NT2/D1 (cell line): ENCODE measurements at regions not wholly inside any gene's neighbourhood (a gene's known extent, or its start where the extent isn't known, plus 50 kb on each side); places are given as distances from the start of the nearest gene placed in this dataset.

Experiments used
- DNase-seq: peaks from one replicate; pipeline ENCODE4 v3.0.0-alpha.2; 2011; ENCODE audit warnings: low read depth, low spot score
- H3K27me3 ChIP-seq: 2 replicates; pipeline ENCODE4 v1.6.0; 2011; ENCODE audit warnings: mild to moderate bottlenecking; ENCODE audit not compliant: insufficient read length, insufficient read depth
- H3K36me3 ChIP-seq: 2 replicates; pipeline ENCODE4 v1.6.1; 2011; ENCODE audit warnings: mild to moderate bottlenecking, low read length, mixed read lengths; ENCODE audit not compliant: insufficient read depth, insufficient read length
- H3K4me1 ChIP-seq: 2 replicates; pipeline ENCODE4 v1.5.1; 2011; ENCODE audit not compliant: insufficient read depth, insufficient read length
- H3K4me3 ChIP-seq: 2 replicates; pipeline ENCODE4 v1.5.1; 2011; ENCODE audit warnings: low read depth; ENCODE audit not compliant: insufficient read length
- H3K9ac ChIP-seq: 2 replicates; pipeline ENCODE4 v1.6.0; 2011; ENCODE audit warnings: low read depth; ENCODE audit not compliant: insufficient read length
- H3K9me3 ChIP-seq: 2 replicates; pipeline ENCODE4 v1.5.1; 2011; ENCODE audit warnings: mild to moderate bottlenecking, low read length; ENCODE audit not compliant: insufficient read depth
- SUZ12 ChIP-seq: IDR thresholded peaks from 2 replicates; pipeline ENCODE4 v1.6.1; 2011; ENCODE audit not compliant: insufficient read length, insufficient read depth; ENCODE audit errors: extremely low read depth
- YY1 ChIP-seq: IDR thresholded peaks from 2 replicates; pipeline ENCODE4 v1.6.1; 2011; ENCODE audit not compliant: insufficient read length, insufficient read depth
- ZNF274 ChIP-seq: IDR thresholded peaks from 2 replicates; pipeline ENCODE4 v1.6.1; 2011; ENCODE audit warnings: mild to moderate bottlenecking, low read depth, low read length

- TF ChIP-seq ZNF274 (no peak), YY1 (no peak), SUZ12 (no peak)
- Histone ChIP-seq H3K9ac (no peak overlapping the region), H3K4me3 (no peak overlapping the region), H3K9me3 (no peaks in the 10 kb centered on the region), H3K4me1 (no peaks in the 10 kb centered on the region), H3K27me3 (no peaks in the 10 kb centered on the region), H3K36me3 (no peaks in the 10 kb centered on the region)
- no peak for DNase-seq
Observed at GRCh38 chr6:137734005-137734874, 132.8 kb upstream of the TNFAIP3 start.

- TF ChIP-seq SUZ12 (no peak), ZNF274 (no peak), YY1 (no peak)
- no peak overlapping the region for H3K4me3 ChIP-seq
- H3K9ac ChIP-seq: no peak overlapping the region
- H3K36me3 ChIP-seq: no peaks in the 10 kb centered on the region
- H3K27me3 ChIP-seq: no peaks in the 10 kb centered on the region
- no peaks in the 10 kb centered on the region for H3K4me1 ChIP-seq
- no peaks in the 10 kb centered on the region for H3K9me3 ChIP-seq
- no peak for DNase-seq
Observed at GRCh38 chr6:137734875-137735182, 132.2 kb upstream of the TNFAIP3 start.

- Histone ChIP-seq H3K9me3 (no peaks in the 10 kb centered on the region), H3K4me1 (no peaks in the 10 kb centered on the region), H3K27me3 (no peaks in the 10 kb centered on the region), H3K36me3 (no peaks in the 10 kb centered on the region), H3K4me3 (no peak overlapping the region), H3K9ac (no peak overlapping the region)
- TF ChIP-seq SUZ12: no peak
- TF ChIP-seq ZNF274: no peak
- TF ChIP-seq YY1: no peak
- DNase-seq: no peak
Observed at GRCh38 chr6:137736048-137736818, 130.8 kb upstream of the TNFAIP3 start.

GRCh38 chr6:137736911-137737310, 130.1 kb upstream of the TNFAIP3 start:
- Histone ChIP-seq H3K9ac (no peak overlapping the region), H3K4me1 (no peaks in the 10 kb centered on the region), H3K36me3 (no peaks in the 10 kb centered on the region), H3K27me3 (no peaks in the 10 kb centered on the region), H3K9me3 (no peaks in the 10 kb centered on the region), H3K4me3 (no peak overlapping the region)
- no peak for DNase-seq
- TF ChIP-seq YY1: no peak
- TF ChIP-seq ZNF274: no peak

GRCh38 chr6:137737836-137738596, 129.0 kb upstream of the TNFAIP3 start:
- Histone ChIP-seq H3K9me3 (no peaks in the 10 kb centered on the region), H3K9ac (no peak overlapping the region), H3K4me3 (no peak overlapping the region), H3K27me3 (no peaks in the 10 kb centered on the region), H3K36me3 (no peaks in the 10 kb centered on the region), H3K4me1 (no peaks in the 10 kb centered on the region)
- no peak for TF ChIP-seq YY1
- TF ChIP-seq SUZ12: no peak
- TF ChIP-seq ZNF274: no peak
- DNase-seq: no peak

GRCh38 chr6:137738931-137739504, 128.0 kb upstream of the TNFAIP3 start:
- DNase-seq: no peak
- Histone ChIP-seq H3K4me1 (no peaks in the 10 kb centered on the region), H3K9me3 (no peaks in the 10 kb centered on the region), H3K4me3 (no peak overlapping the region), H3K27me3 (no peaks in the 10 kb centered on the region), H3K9ac (no peak overlapping the region), H3K36me3 (no peaks in the 10 kb centered on the region)
- no peak for TF ChIP-seq ZNF274
- no peak for TF ChIP-seq YY1
- TF ChIP-seq SUZ12: no peak

GRCh38 chr6:137739544-137739943, 127.5 kb upstream of the TNFAIP3 start:
- Histone ChIP-seq H3K9me3 (no peaks in the 10 kb centered on the region), H3K36me3 (no peaks in the 10 kb centered on the region), H3K4me3 (no peak overlapping the region), H3K27me3 (no peaks in the 10 kb centered on the region), H3K9ac (no peak overlapping the region), H3K4me1 (no peaks in the 10 kb centered on the region)
- TF ChIP-seq SUZ12 (no peak), YY1 (no peak), ZNF274 (no peak)
- no peak for DNase-seq
